IMR-90 (cell line): ENCODE measurements at regions not wholly inside any gene's neighbourhood (a gene's known extent, or its start where the extent isn't known, plus 50 kb on each side); places are given as distances from the start of the nearest gene placed in this dataset.

ENCODE experiments used
- ATAC-seq: fragments of 200-7000 bp; cut with Tn5 transposase; 2 replicates; pipeline ENCODE4 v1.9.1; 2020; ENCODE audit warnings: low read depth, mild to moderate bottlenecking, moderate library complexity
- BruUV-seq: library from RNA; stranded (reverse); fragments of 400-500 nt; replicated peaks from 2 replicates; lab custom pipeline; 2021; lab: Mats Ljungman, UMichigan
- CTCF ChIA-PET: fragments of 300-600 bp; formaldehyde crosslinking; extraction: SDS; loops from one replicate; lab custom pipeline; 2021; ENCODE audit warnings: antibody characterized with exemption; lab: Yijun Ruan, JAX
- POLR2A ChIA-PET: fragments of 300-600 bp; sonication (Branson Sonifier 250); formaldehyde crosslinking; loops from one replicate; lab custom pipeline; 2022; ENCODE audit warnings: antibody characterized with exemption; ENCODE audit not compliant: unreplicated experiment; lab: Charles Lee
- DNase-seq: peaks from one replicate; pipeline ENCODE4 v3.0.0; 2013
- H2AFZ ChIP-seq: replicated peaks from 2 replicates; pipeline ENCODE3; 2013; ENCODE audit warnings: low read length, mild to moderate bottlenecking; ENCODE audit not compliant: poor library complexity
- H2AK5ac ChIP-seq: 2 replicates; pipeline ENCODE4 v1.6.1; 2013; ENCODE audit warnings: low read depth, low read length, inconsistent platforms
- H2AK9ac ChIP-seq: replicated peaks from 2 replicates; pipeline ENCODE3; 2013; ENCODE audit warnings: mild to moderate bottlenecking, low read depth, low read length, moderate library complexity; ENCODE audit not compliant: poor library complexity
- H2BK120ac ChIP-seq: 2 replicates; pipeline ENCODE4 v1.6.1; 2013; ENCODE audit warnings: low read depth, low read length, inconsistent platforms
- H2BK15ac ChIP-seq: 3 replicates; pipeline ENCODE4 v1.6.1; 2013; ENCODE audit warnings: low read depth, low read length, inconsistent platforms
- H2BK20ac ChIP-seq: 2 replicates; pipeline ENCODE4 v1.6.1; 2013; ENCODE audit warnings: low read depth, mild to moderate bottlenecking, inconsistent platforms, low read length, moderate library complexity
- H2BK5ac ChIP-seq: 2 replicates; pipeline ENCODE4 v1.6.1; 2013; ENCODE audit warnings: mild to moderate bottlenecking, low read depth, low read length, inconsistent platforms; ENCODE audit not compliant: poor library complexity, severe bottlenecking
- H3K14ac ChIP-seq: replicated peaks from 2 replicates; pipeline ENCODE4 v1.6.1; 2013; ENCODE audit warnings: low read depth, low read length, inconsistent platforms
- H3K18ac ChIP-seq: 2 replicates; pipeline ENCODE4 v1.6.1; 2013; ENCODE audit warnings: low read depth, low read length, control low read depth
- H3K23ac ChIP-seq: 2 replicates; pipeline ENCODE4 v1.6.1; 2013; ENCODE audit warnings: low read depth, low read length, inconsistent platforms
- H3K27ac ChIP-seq: 2 replicates; pipeline ENCODE4 v1.5.1; 2013; ENCODE audit warnings: mild to moderate bottlenecking, control low read depth, low read length; ENCODE audit not compliant: insufficient read depth
- H3K27me3 ChIP-seq: 2 replicates; pipeline ENCODE4 v1.6.1; 2013; ENCODE audit warnings: low read length; ENCODE audit not compliant: control insufficient read depth, insufficient read depth
- H3K36me3 ChIP-seq: 2 replicates; pipeline ENCODE4 v1.6.1; 2013; ENCODE audit warnings: low read length, mixed read lengths; ENCODE audit not compliant: control insufficient read depth, insufficient read depth
- H3K4ac ChIP-seq: 2 replicates; pipeline ENCODE4 v1.6.1; 2013; ENCODE audit warnings: low read depth, low read length, inconsistent platforms
- H3K4me1 ChIP-seq: 2 replicates; pipeline ENCODE4 v1.6.1; 2013; ENCODE audit warnings: low read length, mixed read lengths; ENCODE audit not compliant: control insufficient read depth, insufficient read depth
- H3K4me2 ChIP-seq: 2 replicates; pipeline ENCODE4 v1.6.1; 2013; ENCODE audit warnings: low read depth, mild to moderate bottlenecking, control low read depth, low read length, moderate library complexity
- H3K4me3 ChIP-seq: 2 replicates; pipeline ENCODE4 v1.5.1; 2013; ENCODE audit warnings: low read depth, mild to moderate bottlenecking, control low read depth, low read length, moderate library complexity; ENCODE audit not compliant: insufficient read depth
- H3K56ac ChIP-seq: 2 replicates; pipeline ENCODE4 v1.6.1; 2013; ENCODE audit warnings: low read length, inconsistent platforms; ENCODE audit not compliant: insufficient read depth; ENCODE audit errors: extremely low read depth
- H3K79me1 ChIP-seq, 2 experiments: 2 replicates each; pipeline ENCODE4 v1.6.1; 2013; ENCODE audit warnings: low read length in 2 of 2, inconsistent platforms in 1 of 2, low read depth in 1 of 2
- H3K9ac ChIP-seq: 2 replicates; pipeline ENCODE4 v1.6.1; 2013; ENCODE audit warnings: low read depth, low read length, control low read depth
- H3K9me1 ChIP-seq: 2 replicates; pipeline ENCODE4 v1.6.1; 2013; ENCODE audit warnings: low read length, inconsistent platforms; ENCODE audit not compliant: insufficient read depth
- H3K9me3 ChIP-seq: 2 replicates; pipeline ENCODE4 v1.6.1; 2013; ENCODE audit warnings: low read length; ENCODE audit not compliant: control insufficient read depth, insufficient read depth
- H4K20me1 ChIP-seq: 2 replicates; pipeline ENCODE4 v1.6.1; 2013; ENCODE audit warnings: low read length, inconsistent platforms; ENCODE audit not compliant: insufficient read depth
- H4K5ac ChIP-seq: 2 replicates; pipeline ENCODE4 v1.6.1; 2013; ENCODE audit warnings: mild to moderate bottlenecking, low read depth, low read length, control low read depth
- H4K8ac ChIP-seq, 2 experiments: 2 replicates each; pipeline ENCODE4 v1.6.1; 2013; ENCODE audit warnings: low read depth in 2 of 2, low read length in 2 of 2, control low read depth in 1 of 2, inconsistent platforms in 1 of 2
- H4K91ac ChIP-seq: 2 replicates; pipeline ENCODE4 v1.6.1; 2013; ENCODE audit warnings: low read depth, low read length, inconsistent platforms; ENCODE audit not compliant: insufficient read depth
- CEBPB ChIP-seq: IDR thresholded peaks from 2 replicates; pipeline ENCODE4 v1.6.1; 2012; ENCODE audit warnings: low read depth, low read length, improper control_type of control experiment
- CHD1 ChIP-seq: IDR thresholded peaks from 2 replicates; pipeline ENCODE4 v1.6.1; 2012; ENCODE audit warnings: low read depth, low read length, improper control_type of control experiment
- FOS ChIP-seq: fragments of 150-350 bp; IDR thresholded peaks from 2 replicates; pipeline ENCODE4 v1.6.1; 2016; ENCODE audit warnings: low read depth, low read length
- MAFK ChIP-seq: IDR thresholded peaks from 2 replicates; pipeline ENCODE4 v1.6.1; 2012; ENCODE audit warnings: low read depth, low read length, improper control_type of control experiment
- MAZ ChIP-seq: IDR thresholded peaks from 2 replicates; pipeline ENCODE4 v1.6.1; 2012; ENCODE audit warnings: low read depth, mild to moderate bottlenecking, low read length, improper control_type of control experiment, moderate library complexity, borderline replicate concordance
- MXI1 ChIP-seq: IDR thresholded peaks from 2 replicates; pipeline ENCODE4 v1.6.1; 2012; ENCODE audit warnings: low read depth, mild to moderate bottlenecking, low read length, moderate library complexity, borderline replicate concordance
- NFE2L2 ChIP-seq: fragments of 150-350 bp; IDR thresholded peaks from 2 replicates; pipeline ENCODE4 v1.6.1; 2016; ENCODE audit warnings: low read depth, mild to moderate bottlenecking, low read length
- RAD21 ChIP-seq: IDR thresholded peaks from 2 replicates; pipeline ENCODE4 v1.6.1; 2012; ENCODE audit warnings: low read length, improper control_type of control experiment
- RCOR1 ChIP-seq: IDR thresholded peaks from 2 replicates; pipeline ENCODE4 v1.6.1; 2012; ENCODE audit warnings: mild to moderate bottlenecking, low read length, improper control_type of control experiment; ENCODE audit not compliant: insufficient replicate concordance
- RFX5 ChIP-seq: IDR thresholded peaks from 2 replicates; pipeline ENCODE4 v1.8.0; 2012; ENCODE audit warnings: low read depth, mild to moderate bottlenecking, low read length, moderate library complexity
- SMC3 ChIP-seq: fragments of 150-350 bp; IDR thresholded peaks from 2 replicates; pipeline ENCODE4 v1.6.1; 2016; ENCODE audit warnings: low read depth, mild to moderate bottlenecking, antibody characterized with exemption, low read length, moderate library complexity
- WGBS, 2 experiments: methylation state at CpG; one replicate each; pipeline versions ENCODE4 v1.1.5 to v1.1.7; 2013; ENCODE audit warnings: missing lambda C conversion rate in 2 of 2; ENCODE audit not compliant: insufficient read length in 1 of 2; ENCODE audit errors: extremely low coverage in 2 of 2; 5-methylcytosine and 5-hydroxymethylcytosine counted together
- dilution Hi-C: fragments of 300-500 bp; cut with HindIII; formaldehyde crosslinking; loops from one replicate; pipeline ENCODE4 v1.14.3; 2018; ENCODE audit warnings: low sequenced_read_pairs; ENCODE audit not compliant: unreplicated experiment
- in situ Hi-C: fragments of 300-500 bp; cut with MboI; formaldehyde crosslinking; loops from 3 replicates; pipeline ENCODE4 v1.14.3; 2019; ENCODE audit warnings: low sequenced_read_pairs, inconsistent platforms, mixed read lengths
- intact Hi-C: fragments of 100-400 bp; cut with micrococcal nuclease; formaldehyde crosslinking; loops from 2 replicates; pipeline ENCODE4 v1.10.0; 2022
- TF ChIP-seq, protein P1 (sequence below): conservative IDR thresholded peaks from 2 replicates; pipeline ENCODE4 v1.5.1; 2012; ENCODE audit warnings: mild to moderate bottlenecking, low read depth, low read length, improper control_type of control experiment
- TF ChIP-seq, protein P2 (sequence below): fragments of 150-350 bp; IDR thresholded peaks from 2 replicates; pipeline ENCODE4 v1.6.1; 2016; ENCODE audit warnings: low read depth, mild to moderate bottlenecking, low read length, moderate library complexity, borderline replicate concordance
- TF ChIP-seq, protein P3 (sequence below): fragments of 150-350 bp; IDR thresholded peaks from 2 replicates; pipeline ENCODE4 v1.6.1; 2017; ENCODE audit warnings: mild to moderate bottlenecking, antibody characterized with exemption, low read length, low read depth

DNA sequence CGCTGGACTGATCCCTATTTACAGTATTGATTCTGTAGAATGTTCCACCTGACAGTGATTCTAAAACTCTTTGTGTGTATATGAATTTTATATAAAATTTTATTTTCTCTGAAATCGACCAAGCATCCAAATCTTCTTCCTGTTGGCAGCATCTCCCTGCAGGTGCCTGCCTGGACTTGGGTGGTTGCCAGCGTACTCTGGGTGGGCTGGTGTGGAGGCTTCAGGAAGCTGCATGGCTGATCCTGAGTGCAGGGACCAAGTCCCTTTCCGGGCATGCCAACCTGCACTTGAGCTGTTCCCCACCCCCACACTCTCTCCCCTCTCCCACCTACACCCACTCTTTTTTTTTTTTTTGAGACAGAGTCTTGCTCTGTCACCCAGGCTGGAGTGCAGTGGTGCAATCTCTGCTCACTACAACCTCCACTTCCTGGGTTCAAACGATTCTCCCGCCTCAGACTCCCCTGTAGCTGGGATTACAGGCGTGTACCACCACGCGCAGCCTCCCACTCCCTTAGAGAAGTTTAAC lies 53.2 kb upstream of the ALKAL2 start:
- Histone ChIP-seq H3K4me1 (no peaks in the 10 kb centered on the region), H4K5ac (no peak overlapping the region), H3K9ac (no peak overlapping the region), H2BK120ac (no peak overlapping the region), H2BK20ac (no peak overlapping the region), H3K56ac (no peak overlapping the region), H3K23ac (no peak overlapping the region), H2AK9ac (no peak overlapping the region), H3K27me3 (no peaks in the 10 kb centered on the region), H3K36me3 (no peaks in the 10 kb centered on the region), H3K4me3 (no peak overlapping the region), H3K79me1 (no peaks in the 10 kb centered on the region), H4K20me1 (no peaks in the 10 kb centered on the region), H3K9me3 (peaks cover 18% of the 10 kb centered on the region), H2BK5ac (no peak overlapping the region), H4K91ac (no peak overlapping the region), H3K4ac (no peak overlapping the region), H3K4me2 (no peak overlapping the region), H2AFZ (no peak overlapping the region), H3K9me1 (no peaks in the 10 kb centered on the region), H3K18ac (no peak overlapping the region), H4K8ac (no peak overlapping the region), H2BK15ac (no peak overlapping the region), H2AK5ac (no peak overlapping the region), H3K14ac (no peak overlapping the region), H3K27ac (no peak overlapping the region)
- DNase-seq = no peak
- ChIA-PET CTCF (no interaction called here), POLR2A (no interaction called here)
- no CpG with 5 or more reads among the region's 9 CpGs for WGBS, 2 experiments
- ATAC-seq = no peak
- in situ Hi-C loops = no loop called here
- TF ChIP-seq MAFK = no peak
- no peak for TF ChIP-seq MAZ
- no peak for TF ChIP-seq RCOR1
- TF ChIP-seq, protein P1, sequence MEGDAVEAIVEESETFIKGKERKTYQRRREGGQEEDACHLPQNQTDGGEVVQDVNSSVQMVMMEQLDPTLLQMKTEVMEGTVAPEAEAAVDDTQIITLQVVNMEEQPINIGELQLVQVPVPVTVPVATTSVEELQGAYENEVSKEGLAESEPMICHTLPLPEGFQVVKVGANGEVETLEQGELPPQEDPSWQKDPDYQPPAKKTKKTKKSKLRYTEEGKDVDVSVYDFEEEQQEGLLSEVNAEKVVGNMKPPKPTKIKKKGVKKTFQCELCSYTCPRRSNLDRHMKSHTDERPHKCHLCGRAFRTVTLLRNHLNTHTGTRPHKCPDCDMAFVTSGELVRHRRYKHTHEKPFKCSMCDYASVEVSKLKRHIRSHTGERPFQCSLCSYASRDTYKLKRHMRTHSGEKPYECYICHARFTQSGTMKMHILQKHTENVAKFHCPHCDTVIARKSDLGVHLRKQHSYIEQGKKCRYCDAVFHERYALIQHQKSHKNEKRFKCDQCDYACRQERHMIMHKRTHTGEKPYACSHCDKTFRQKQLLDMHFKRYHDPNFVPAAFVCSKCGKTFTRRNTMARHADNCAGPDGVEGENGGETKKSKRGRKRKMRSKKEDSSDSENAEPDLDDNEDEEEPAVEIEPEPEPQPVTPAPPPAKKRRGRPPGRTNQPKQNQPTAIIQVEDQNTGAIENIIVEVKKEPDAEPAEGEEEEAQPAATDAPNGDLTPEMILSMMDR = no peak
- TF ChIP-seq CEBPB = no peak
- TF ChIP-seq, protein P2, sequence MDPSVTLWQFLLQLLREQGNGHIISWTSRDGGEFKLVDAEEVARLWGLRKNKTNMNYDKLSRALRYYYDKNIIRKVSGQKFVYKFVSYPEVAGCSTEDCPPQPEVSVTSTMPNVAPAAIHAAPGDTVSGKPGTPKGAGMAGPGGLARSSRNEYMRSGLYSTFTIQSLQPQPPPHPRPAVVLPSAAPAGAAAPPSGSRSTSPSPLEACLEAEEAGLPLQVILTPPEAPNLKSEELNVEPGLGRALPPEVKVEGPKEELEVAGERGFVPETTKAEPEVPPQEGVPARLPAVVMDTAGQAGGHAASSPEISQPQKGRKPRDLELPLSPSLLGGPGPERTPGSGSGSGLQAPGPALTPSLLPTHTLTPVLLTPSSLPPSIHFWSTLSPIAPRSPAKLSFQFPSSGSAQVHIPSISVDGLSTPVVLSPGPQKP = no peak
- TF ChIP-seq NFE2L2 = no peak
- no peak for TF ChIP-seq RAD21
- no peak for TF ChIP-seq FOS
- TF ChIP-seq, protein P3, sequence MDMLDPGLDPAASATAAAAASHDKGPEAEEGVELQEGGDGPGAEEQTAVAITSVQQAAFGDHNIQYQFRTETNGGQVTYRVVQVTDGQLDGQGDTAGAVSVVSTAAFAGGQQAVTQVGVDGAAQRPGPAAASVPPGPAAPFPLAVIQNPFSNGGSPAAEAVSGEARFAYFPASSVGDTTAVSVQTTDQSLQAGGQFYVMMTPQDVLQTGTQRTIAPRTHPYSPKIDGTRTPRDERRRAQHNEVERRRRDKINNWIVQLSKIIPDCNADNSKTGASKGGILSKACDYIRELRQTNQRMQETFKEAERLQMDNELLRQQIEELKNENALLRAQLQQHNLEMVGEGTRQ = no peak
- TF ChIP-seq CHD1 = no peak
- no peak for TF ChIP-seq SMC3
- TF ChIP-seq RFX5 = no peak
- no peak for TF ChIP-seq MXI1
- no TSS peak for BruUV-seq
- intact Hi-C loops = no loop called here
- dilution Hi-C loops = no loop called here
